ENCODE measurements at regions not wholly inside any gene's neighbourhood (a gene's known extent, or its start where the extent isn't known, plus 50 kb on each side); places are given as distances from the start of the nearest gene placed in this dataset.

- no peak for TF ChIP-seq CTCF (conservative IDR thresholded peaks at IDR 0.05; ENCODE audit: low read length)
- TF ChIP-seq EZH2phosphoT487 (IDR thresholded peaks at IDR 0.05; ENCODE audit: borderline replicate concordance), result no peak
Measured at GRCh38 chr5:56326116-56326515, 93.0 kb upstream of the ANKRD55 start.

All from Loucy (cell line).